Activated CD4-positive, alpha-beta memory T cell treated with anti-CD3 and anti-CD28 coated beads, Interleukin-2, amount 10 ng/mL, durations not matched to agents 7 days and 5 days (primary cell): ENCODE measurements at regions not wholly inside any gene's neighbourhood (a gene's known extent, or its start where the extent isn't known, plus 50 kb on each side); places are given as distances from the start of the nearest gene placed in this dataset.
"Not testable (repeated sequence)": the region's sequence is repeated elsewhere in the genome, so short reads cannot be mapped to it uniquely, and the experiment has no call there.

ENCODE experiments used
- CTCF ChIA-PET: fragments of 350-600 bp; sonication (Branson Sonifier 250); formaldehyde crosslinking; loops from one replicate; lab custom pipeline; 2021; ENCODE audit warnings: antibody characterized with exemption, inconsistent platforms; lab: Charles Lee
- POLR2A ChIA-PET: fragments of 350-600 bp; sonication (Branson Sonifier 250); formaldehyde crosslinking; loops from one replicate; lab custom pipeline; 2021; ENCODE audit warnings: antibody characterized with exemption; lab: Charles Lee
- DNase-seq: peaks from one replicate; pipeline ENCODE4 v3.0.0-alpha.2; 2020
- H3K27ac Mint-ChIP-seq: one replicate; pipeline ENCODE4 v1.8.0; 2021; ENCODE audit warnings: mild to moderate bottlenecking, mixed read lengths
- H3K27me3 Mint-ChIP-seq: one replicate; pipeline ENCODE4 v1.8.0; 2021; ENCODE audit warnings: mixed read lengths
- H3K36me3 Mint-ChIP-seq: one replicate; pipeline ENCODE4 v1.8.0; 2021; ENCODE audit warnings: low read depth, mixed read lengths
- H3K4me1 Mint-ChIP-seq: one replicate; pipeline ENCODE4 v1.8.0; 2021; ENCODE audit warnings: mixed read lengths
- H3K4me3 Mint-ChIP-seq: one replicate; pipeline ENCODE4 v1.8.0; 2021; ENCODE audit warnings: mild to moderate bottlenecking, mixed read lengths
- H3K9me3 Mint-ChIP-seq: one replicate; pipeline ENCODE4 v1.8.0; 2021; ENCODE audit warnings: mixed read lengths

DNA sequence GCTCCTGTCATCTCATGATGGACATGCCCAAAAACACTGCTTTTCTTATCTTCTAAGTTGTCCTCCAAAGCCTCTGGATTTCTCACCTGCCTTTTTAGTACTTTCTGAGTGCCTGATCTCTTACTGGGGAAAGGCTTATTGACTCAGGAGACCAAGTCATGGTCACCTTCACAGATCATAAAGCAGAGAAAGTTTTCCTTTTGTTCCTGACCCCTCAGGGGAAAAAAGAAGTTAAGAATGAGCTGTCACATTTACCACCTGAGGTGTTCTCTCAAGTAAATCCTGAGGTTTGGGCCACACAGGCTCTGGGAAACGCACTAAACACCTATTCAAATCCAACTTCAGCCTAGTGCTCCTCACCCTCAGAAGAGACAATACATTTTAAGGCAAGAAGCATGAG lies 119.3 kb upstream of the ALG10B start:
- H3K9me3 Mint-ChIP-seq, H3K36me3 Mint-ChIP-seq, CTCF ChIA-PET, H3K27me3 Mint-ChIP-seq, H3K4me3 Mint-ChIP-seq, H3K4me1 Mint-ChIP-seq, DNase-seq, H3K27ac Mint-ChIP-seq, POLR2A ChIA-PET: not testable (repeated sequence)

- POLR2A ChIA-PET = no interaction called here
- no peaks in the 10 kb centered on the region for H3K36me3 Mint-ChIP-seq
- DNase-seq = no peak
These were observed 114.9 kb upstream of the ALG10B start for GRCh38 chr12:38201461-38202276.

DNA sequence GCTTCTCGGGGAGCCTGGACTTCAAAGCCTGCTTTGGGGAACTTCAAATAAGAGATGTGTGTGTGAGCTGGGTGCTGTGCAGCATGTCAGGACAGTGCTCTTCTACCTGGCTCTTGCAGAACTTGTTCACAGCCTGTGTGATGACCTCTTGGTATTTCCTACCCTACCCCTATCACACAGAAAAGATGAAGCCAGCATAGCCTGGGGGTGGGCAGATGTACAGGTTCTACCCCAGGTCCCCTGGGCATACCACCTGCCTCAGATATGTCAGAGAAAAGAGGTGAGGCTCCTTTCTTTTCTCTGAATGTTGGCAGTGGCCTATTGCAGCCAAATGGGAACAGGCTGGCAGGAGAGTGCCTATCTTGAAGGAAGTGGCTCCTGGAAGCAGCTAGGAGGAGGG lies 111.7 kb upstream of the ALG10B start:
- no peak for DNase-seq
- no peaks in the 10 kb centered on the region for H3K4me1 Mint-ChIP-seq
- no peaks in the 10 kb centered on the region for H3K27me3 Mint-ChIP-seq
- H3K9me3 Mint-ChIP-seq = peaks cover 11% of the 10 kb centered on the region
- no peaks in the 10 kb centered on the region for H3K36me3 Mint-ChIP-seq
- CTCF ChIA-PET = no interaction called here
- POLR2A ChIA-PET = no interaction called here
- H3K4me3 Mint-ChIP-seq = no peak overlapping the region
- no peak overlapping the region for H3K27ac Mint-ChIP-seq

More at GRCh38 chr12:38201461-38202276, 114.9 kb upstream of the ALG10B start:
- H3K4me1 Mint-ChIP-seq = no peaks in the 10 kb centered on the region
- H3K4me3 Mint-ChIP-seq = no peak overlapping the region
- CTCF ChIA-PET = no interaction called here
- H3K9me3 Mint-ChIP-seq = peaks cover 11% of the 10 kb centered on the region
- H3K27ac Mint-ChIP-seq = no peak overlapping the region
- no peaks in the 10 kb centered on the region for H3K27me3 Mint-ChIP-seq

DNA sequence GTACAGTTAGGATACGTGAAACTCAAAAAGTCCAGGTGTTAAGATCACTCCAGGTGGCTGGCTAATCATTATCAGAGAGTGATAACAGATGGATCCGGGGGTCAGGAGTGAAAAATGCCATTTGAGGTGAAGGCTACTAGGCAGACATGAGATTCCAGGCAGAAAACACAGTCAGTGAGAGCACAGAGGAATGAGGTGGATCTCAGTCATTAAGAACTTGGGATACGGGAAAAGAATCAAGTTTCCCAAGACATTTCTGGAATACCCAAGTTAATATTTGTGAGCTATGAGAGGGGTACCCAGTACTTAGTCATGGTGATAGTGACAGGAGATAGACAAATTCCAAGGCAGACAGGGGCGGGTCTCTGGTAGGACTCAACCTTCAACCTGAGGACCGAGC lies 94.6 kb upstream of the ALG10B start:
- H3K4me1 Mint-ChIP-seq = no peaks in the 10 kb centered on the region
- DNase-seq = no peak
- no peak overlapping the region for H3K27ac Mint-ChIP-seq
- no peaks in the 10 kb centered on the region for H3K36me3 Mint-ChIP-seq
- H3K4me3 Mint-ChIP-seq = no peak overlapping the region
- CTCF ChIA-PET = no interaction called here
- no peaks in the 10 kb centered on the region for H3K27me3 Mint-ChIP-seq
- peaks cover 2% of the 10 kb centered on the region for H3K9me3 Mint-ChIP-seq
- POLR2A ChIA-PET = no interaction called here

GRCh38 chr12:38238328-38238727 lies 78.2 kb upstream of the ALG10B start:
- H3K9me3 Mint-ChIP-seq, DNase-seq, CTCF ChIA-PET, H3K4me1 Mint-ChIP-seq, H3K27ac Mint-ChIP-seq, H3K36me3 Mint-ChIP-seq, POLR2A ChIA-PET, H3K4me3 Mint-ChIP-seq, H3K27me3 Mint-ChIP-seq: not testable (repeated sequence)

GRCh38 chr12:38253778-38254177 lies 62.8 kb upstream of the ALG10B start:
- H3K27me3 Mint-ChIP-seq = no peaks in the 10 kb centered on the region
- no peak overlapping the region for H3K27ac Mint-ChIP-seq
- H3K36me3 Mint-ChIP-seq = no peaks in the 10 kb centered on the region
- ChIA-PET POLR2A (no interaction called here), CTCF (no interaction called here)
- no peaks in the 10 kb centered on the region for H3K4me1 Mint-ChIP-seq
- no peak for DNase-seq
- H3K4me3 Mint-ChIP-seq = no peak overlapping the region
- H3K9me3 Mint-ChIP-seq = peaks cover 4% of the 10 kb centered on the region

DNA sequence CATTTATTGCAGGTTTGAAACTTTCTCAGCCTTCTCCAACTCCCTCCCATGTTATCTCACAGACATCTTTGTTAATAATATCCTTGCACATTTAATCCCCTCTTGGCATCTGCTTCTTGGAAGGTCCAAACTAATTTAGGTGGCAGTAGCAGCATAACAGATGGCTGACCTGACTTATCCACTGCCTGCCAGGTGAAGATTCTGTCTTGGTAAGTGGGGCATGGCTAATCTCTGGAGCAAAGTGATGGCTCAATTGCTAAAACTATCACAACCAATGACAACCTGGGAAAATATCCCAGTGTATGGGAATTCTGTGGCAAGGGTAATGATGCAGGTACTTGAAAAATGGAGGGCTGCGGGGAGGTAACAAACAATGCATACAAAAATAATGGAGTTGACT lies 58.2 kb upstream of the ALG10B start:
- H3K4me1 Mint-ChIP-seq = no peaks in the 10 kb centered on the region
- POLR2A ChIA-PET = no interaction called here
- H3K9me3 Mint-ChIP-seq = peaks cover 4% of the 10 kb centered on the region
- H3K36me3 Mint-ChIP-seq = no peaks in the 10 kb centered on the region
- no peak for DNase-seq
- no peaks in the 10 kb centered on the region for H3K27me3 Mint-ChIP-seq
- no peak overlapping the region for H3K4me3 Mint-ChIP-seq
- CTCF ChIA-PET = no interaction called here
- H3K27ac Mint-ChIP-seq = no peak overlapping the region
